T-cell (primary cell): ENCODE measurements at regions not wholly inside any gene's neighbourhood (a gene's known extent, or its start where the extent isn't known, plus 50 kb on each side); places are given as distances from the start of the nearest gene placed in this dataset.

Experiments
- ATAC-seq, 4 experiments: fragments of 200-7000 bp in 3 of 4; fragments of 150-1000 bp in 1 of 4; cut with Tn5 transposase; replicated peaks in 1 of 4; 1 replicate in 3 of 4; 2 replicates in 1 of 4; pipeline ENCODE4 v1.10.0; 2021; ENCODE audit warnings: moderate library complexity in 3 of 4, mild to moderate bottlenecking in 2 of 4, moderate number of reproducible peaks in 1 of 4
- CTCF ChIA-PET, 2 donors: fragments of 300-600 bp; sonication (Branson Sonifier 250); formaldehyde crosslinking; loops; one replicate each; lab custom pipeline; 2022; ENCODE audit warnings: antibody characterized with exemption in 2 of 2; lab: Charles Lee
- POLR2A ChIA-PET, 2 donors: fragments of 300-600 bp; sonication (Branson Sonifier 250); formaldehyde crosslinking; loops; one replicate each; lab custom pipeline; 2022; ENCODE audit warnings: antibody characterized with exemption in 2 of 2; lab: Charles Lee
- DNase-seq, 35 experiments: peaks; one replicate each; pipeline versions ENCODE4 v3.0.0 to v3.0.0-alpha.2; 2013 to 2023
- H3K27ac ChIP-seq: one replicate; pipeline ENCODE4 v1.5.1; 2013; ENCODE audit warnings: low read length
- H3K27me3 ChIP-seq, 2 experiments: replicated peaks in 1 of 2; 1 replicate in 1 of 2; 2 replicates in 1 of 2; pipeline versions ENCODE4 v1.6.1 to v1.7.0; 2013; ENCODE audit warnings: low read length in 1 of 2, mixed read lengths in 1 of 2; ENCODE audit not compliant: control insufficient read depth in 2 of 2, insufficient read depth in 2 of 2; ENCODE audit errors: extremely low read depth in 1 of 2
- H3K36me3 ChIP-seq, 2 donors: 1 replicate in 1 of 2; 2 replicates in 1 of 2; pipeline versions ENCODE4 v1.6.1 to v1.7.0; 2013; ENCODE audit warnings: low read length in 1 of 2; ENCODE audit not compliant: control insufficient read depth in 2 of 2, insufficient read depth in 1 of 2; ENCODE audit errors: extremely low read depth in 1 of 2
- H3K4me1 ChIP-seq, 2 experiments: 1 replicate in 1 of 2; 2 replicates in 1 of 2; pipeline versions ENCODE4 v1.6.1 to v1.7.0; 2013; ENCODE audit warnings: low read length in 2 of 2, mixed read lengths in 1 of 2; ENCODE audit not compliant: insufficient read depth in 2 of 2, control insufficient read depth in 1 of 2; ENCODE audit errors: extremely low read depth in 1 of 2
- H3K4me3 ChIP-seq, 2 donors: 1 replicate in 1 of 2; 2 replicates in 1 of 2; pipeline versions ENCODE4 v1.5.1 to v1.7.0; 2013; ENCODE audit warnings: mild to moderate bottlenecking in 2 of 2, low read length in 1 of 2, moderate library complexity in 1 of 2; ENCODE audit not compliant: control insufficient read depth in 1 of 2; ENCODE audit errors: extremely low read depth in 1 of 2
- H3K9me3 ChIP-seq: 2 replicates; pipeline ENCODE4 v1.7.0; 2013
- H3K27ac Mint-ChIP-seq, 2 donors: one replicate each; pipeline ENCODE4 v1.8.0; 2020 to 2021; ENCODE audit warnings: mild to moderate bottlenecking in 2 of 2, mixed read lengths in 2 of 2
- H3K27me3 Mint-ChIP-seq, 2 donors: one replicate each; pipeline ENCODE4 v1.8.0; 2021 to 2022; ENCODE audit warnings: mixed read lengths in 2 of 2
- H3K36me3 Mint-ChIP-seq: one replicate; pipeline ENCODE4 v1.8.0; 2021; ENCODE audit warnings: mixed read lengths
- H3K4me1 Mint-ChIP-seq, 3 donors: one replicate each; pipeline ENCODE4 v1.8.0; 2020 to 2022; ENCODE audit warnings: mixed read lengths in 3 of 3, mild to moderate bottlenecking in 1 of 3
- H3K4me3 Mint-ChIP-seq, 3 donors: one replicate each; pipeline ENCODE4 v1.8.0; 2020 to 2022; ENCODE audit warnings: mild to moderate bottlenecking in 3 of 3, mixed read lengths in 3 of 3, moderate library complexity in 3 of 3
- H3K9me3 Mint-ChIP-seq, 3 donors: one replicate each; pipeline ENCODE4 v1.8.0; 2020 to 2022; ENCODE audit warnings: mixed read lengths in 3 of 3
- WGBS: methylation state at CpG from one replicate; pipeline ENCODE4 v1.1.5; 2013; ENCODE audit warnings: missing lambda C conversion rate; ENCODE audit not compliant: insufficient coverage; 5-methylcytosine and 5-hydroxymethylcytosine counted together

- DNase-seq (no peak), ATAC-seq (no peak)
- WGBS = 40% methylated on average over 1 of the region's 3 CpGs
- Mint-ChIP-seq H3K9me3 (peaks cover 0 to 14% (median 13%) of the 10 kb centered on the region in 3 donors), H3K27me3 (peaks cover 1 to 8% of the 10 kb centered on the region in 2 donors), H3K4me1 (no peaks in the 10 kb centered on the region), H3K27ac (no peak overlapping the region), H3K4me3 (no peak overlapping the region), H3K36me3 (no peaks in the 10 kb centered on the region)
- ChIA-PET CTCF (no interaction called here), POLR2A (no interaction called here)
- Histone ChIP-seq H3K9me3 (no peaks in the 10 kb centered on the region), H3K27ac (no peak overlapping the region), H3K36me3 (no peaks in the 10 kb centered on the region), H3K4me1 (no peaks in the 10 kb centered on the region), H3K4me3 (no peak overlapping the region), H3K27me3 (peaks cover 0 to 8% of the 10 kb centered on the region in 2 experiments)
Observed at GRCh38 chr19:31701146-31701545, 351.9 kb upstream of the TSHZ3 start.

- peaks cover 0 to 5% of the 10 kb centered on the region in 2 experiments for H3K27me3 ChIP-seq
- Mint-ChIP-seq H3K36me3 (no peaks in the 10 kb centered on the region), H3K9me3 (peaks cover 0 to 14% (median 13%) of the 10 kb centered on the region in 3 donors), H3K4me1 (no peaks in the 10 kb centered on the region), H3K27me3 (no peaks in the 10 kb centered on the region), H3K27ac (no peak overlapping the region), H3K4me3 (no peak overlapping the region)
- POLR2A ChIA-PET = interaction anchor here in 1 of 2 donors (0.6 kb wide), 1 partner anchor 10 kb away, joined by 7 read pairs; no protein-coding TSS in a partner anchor
- no peaks in the 10 kb centered on the region for H3K9me3 ChIP-seq
- ATAC-seq (no peak), DNase-seq (no peak)
- no peak overlapping the region for H3K4me3 ChIP-seq
- no peaks in the 10 kb centered on the region for H3K36me3 ChIP-seq
- CTCF ChIA-PET = no interaction called here
- H3K4me1 ChIP-seq = no peaks in the 10 kb centered on the region
- WGBS = 57% methylated on average over 1 of the region's 5 CpGs
- H3K27ac ChIP-seq = no peak overlapping the region
Observed at GRCh38 chr19:31705656-31706055, 356.4 kb upstream of the TSHZ3 start.

- Mint-ChIP-seq H3K36me3 (no peaks in the 10 kb centered on the region), H3K27ac (no peak overlapping the region), H3K4me1 (no peaks in the 10 kb centered on the region), H3K27me3 (no peaks in the 10 kb centered on the region), H3K4me3 (no peak overlapping the region), H3K9me3 (peaks cover 0 to 14% (median 13%) of the 10 kb centered on the region in 3 donors)
- Histone ChIP-seq H3K27ac (no peak overlapping the region), H3K4me1 (no peaks in the 10 kb centered on the region), H3K36me3 (no peaks in the 10 kb centered on the region), H3K27me3 (peaks cover 0 to 5% of the 10 kb centered on the region in 2 experiments), H3K4me3 (no peak overlapping the region), H3K9me3 (no peaks in the 10 kb centered on the region)
- POLR2A ChIA-PET = no interaction called here
- CTCF ChIA-PET = no interaction called here
- no peak for ATAC-seq
- WGBS = 93% methylated on average over 5 of the region's 6 CpGs
- DNase-seq = no peak
Observed at GRCh38 chr19:31706131-31706530, 356.9 kb upstream of the TSHZ3 start.

GRCh38 chr19:31706691-31707620 lies 357.7 kb upstream of the TSHZ3 start:
- Mint-ChIP-seq H3K4me3 (no peak overlapping the region), H3K9me3 (peaks cover 0 to 13% (median 11%) of the 10 kb centered on the region in 3 donors), H3K27ac (no peak overlapping the region), H3K4me1 (no peaks in the 10 kb centered on the region), H3K27me3 (no peaks in the 10 kb centered on the region), H3K36me3 (no peaks in the 10 kb centered on the region)
- DNase-seq = no peak
- CTCF ChIA-PET = no interaction called here
- peaks cover 0 to 5% of the 10 kb centered on the region in 2 experiments for H3K27me3 ChIP-seq
- H3K4me3 ChIP-seq = no peak overlapping the region
- H3K4me1 ChIP-seq = no peaks in the 10 kb centered on the region
- no peak overlapping the region for H3K27ac ChIP-seq
- POLR2A ChIA-PET = no interaction called here
- H3K9me3 ChIP-seq = no peaks in the 10 kb centered on the region
- WGBS = 84% methylated on average over 12 of the region's 18 CpGs
- no peaks in the 10 kb centered on the region for H3K36me3 ChIP-seq
- ATAC-seq = no peak

GRCh38 chr19:31708520-31708919 lies 359.3 kb upstream of the TSHZ3 start:
- Mint-ChIP-seq H3K27me3 (no peaks in the 10 kb centered on the region), H3K27ac (no peak overlapping the region), H3K4me1 (no peaks in the 10 kb centered on the region), H3K9me3 (peaks cover 0 to 4% (median 3%) of the 10 kb centered on the region in 3 donors), H3K4me3 (no peak overlapping the region), H3K36me3 (no peaks in the 10 kb centered on the region)
- no peak for DNase-seq
- ChIA-PET POLR2A (no interaction called here), CTCF (no interaction called here)
- Histone ChIP-seq H3K9me3 (no peaks in the 10 kb centered on the region), H3K36me3 (no peaks in the 10 kb centered on the region), H3K27me3 (peaks cover 0 to 5% of the 10 kb centered on the region in 2 experiments), H3K4me3 (no peak overlapping the region), H3K4me1 (no peaks in the 10 kb centered on the region), H3K27ac (no peak overlapping the region)
- ATAC-seq = no peak
- no CpG with 5 or more reads among the region's 3 CpGs for WGBS

- Mint-ChIP-seq H3K36me3 (no peaks in the 10 kb centered on the region), H3K9me3 (peaks cover 0 to 3% (median 0%) of the 10 kb centered on the region in 3 donors), H3K4me3 (no peak overlapping the region), H3K27ac (no peak overlapping the region), H3K4me1 (no peaks in the 10 kb centered on the region), H3K27me3 (no peaks in the 10 kb centered on the region)
- DNase-seq (no peak), ATAC-seq (no peak)
- ChIA-PET CTCF (no interaction called here), POLR2A (no interaction called here)
- H3K4me1 ChIP-seq = no peaks in the 10 kb centered on the region
- no peak overlapping the region for H3K27ac ChIP-seq
- no peaks in the 10 kb centered on the region for H3K9me3 ChIP-seq
- peaks cover 0 to 4% of the 10 kb centered on the region in 2 experiments for H3K27me3 ChIP-seq
- H3K4me3 ChIP-seq = no peak overlapping the region
- no peaks in the 10 kb centered on the region for H3K36me3 ChIP-seq
- WGBS = no CpG with 5 or more reads among the region's 2 CpGs
Observed at GRCh38 chr19:31709476-31709875, 360.2 kb upstream of the TSHZ3 start.
